Ishikawa (cell line): ENCODE measurements at regions not wholly inside any gene's neighbourhood (a gene's known extent, or its start where the extent isn't known, plus 50 kb on each side); places are given as distances from the start of the nearest gene placed in this dataset.

Source experiments
- CEBPB ChIP-seq: IDR thresholded peaks from 2 replicates; pipeline ENCODE4 v1.6.1; 2012
- CREB1 ChIP-seq: IDR thresholded peaks from 2 replicates; pipeline ENCODE4 v1.6.1; 2012; ENCODE audit warnings: low read depth
- EGR1 ChIP-seq: IDR thresholded peaks from 2 replicates; pipeline ENCODE4 v1.6.1; 2012
- EP300 ChIP-seq: IDR thresholded peaks from 2 replicates; pipeline ENCODE4 v1.6.1; 2012; ENCODE audit warnings: borderline replicate concordance
- FOXM1 ChIP-seq: IDR thresholded peaks from 2 replicates; pipeline ENCODE4 v1.6.1; 2012; ENCODE audit warnings: low read depth, borderline replicate concordance
- NFIC ChIP-seq: IDR thresholded peaks from 2 replicates; pipeline ENCODE4 v1.6.1; 2012
- RAD21 ChIP-seq: IDR thresholded peaks from 2 replicates; pipeline ENCODE4 v1.6.1; 2012; ENCODE audit warnings: low read depth
- TAF1 ChIP-seq: IDR thresholded peaks from 2 replicates; pipeline ENCODE4 v1.6.1; 2012; ENCODE audit warnings: low read depth, mild to moderate bottlenecking
- TCF12 ChIP-seq: IDR thresholded peaks from 2 replicates; pipeline ENCODE4 v1.6.1; 2012; ENCODE audit warnings: low read depth
- TEAD4 ChIP-seq: IDR thresholded peaks from 2 replicates; pipeline ENCODE4 v1.6.1; 2012
- YY1 ChIP-seq: IDR thresholded peaks from 2 replicates; pipeline ENCODE4 v1.6.1; 2012; ENCODE audit warnings: low read depth
- ZBTB7A ChIP-seq: IDR thresholded peaks from 2 replicates; pipeline ENCODE4 v1.6.1; 2012; ENCODE audit warnings: low read depth
- TF ChIP-seq, protein P1 (sequence below): IDR thresholded peaks from 2 replicates; pipeline ENCODE4 v1.6.1; 2012; ENCODE audit warnings: low read depth, mild to moderate bottlenecking
- TF ChIP-seq, protein P2 (sequence below): IDR thresholded peaks from 2 replicates; pipeline ENCODE4 v1.6.1; 2012
- TF ChIP-seq, protein P3 (sequence below): IDR thresholded peaks from 2 replicates; pipeline ENCODE4 v1.6.1; 2012

DNA sequence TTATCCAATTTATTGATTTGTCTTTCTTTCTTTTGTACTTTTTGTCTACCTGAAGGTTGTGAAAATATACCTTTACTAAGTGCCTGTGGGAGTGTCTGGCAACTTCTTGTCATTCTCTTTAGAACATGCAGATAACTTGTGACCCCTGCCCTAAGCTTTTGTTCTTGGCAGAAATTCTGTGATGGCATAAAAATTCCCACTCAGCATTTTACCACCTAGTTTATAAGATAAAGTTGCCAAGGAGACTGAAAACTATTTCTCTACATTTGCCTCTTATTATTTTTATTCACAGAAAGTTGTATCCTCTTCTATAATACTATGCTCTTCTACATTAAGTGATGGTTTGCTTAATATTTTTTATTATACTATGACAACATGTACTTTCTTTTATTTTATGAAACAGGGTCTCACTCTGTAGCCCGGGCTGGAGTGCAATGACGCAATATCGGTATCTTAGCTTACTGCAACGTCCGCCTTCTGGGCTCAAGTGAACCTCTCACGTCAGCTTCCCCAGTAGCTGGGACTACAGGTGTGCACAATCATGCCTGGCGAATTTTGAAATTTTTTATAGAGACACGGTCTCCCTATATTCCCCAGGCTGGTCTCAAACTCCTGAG is 683.5 kb downstream of the ANKRD7 start:
- no peak for TF ChIP-seq FOXM1
- no peak for TF ChIP-seq TAF1
- no peak for TF ChIP-seq TEAD4
- TF ChIP-seq, protein P1, sequence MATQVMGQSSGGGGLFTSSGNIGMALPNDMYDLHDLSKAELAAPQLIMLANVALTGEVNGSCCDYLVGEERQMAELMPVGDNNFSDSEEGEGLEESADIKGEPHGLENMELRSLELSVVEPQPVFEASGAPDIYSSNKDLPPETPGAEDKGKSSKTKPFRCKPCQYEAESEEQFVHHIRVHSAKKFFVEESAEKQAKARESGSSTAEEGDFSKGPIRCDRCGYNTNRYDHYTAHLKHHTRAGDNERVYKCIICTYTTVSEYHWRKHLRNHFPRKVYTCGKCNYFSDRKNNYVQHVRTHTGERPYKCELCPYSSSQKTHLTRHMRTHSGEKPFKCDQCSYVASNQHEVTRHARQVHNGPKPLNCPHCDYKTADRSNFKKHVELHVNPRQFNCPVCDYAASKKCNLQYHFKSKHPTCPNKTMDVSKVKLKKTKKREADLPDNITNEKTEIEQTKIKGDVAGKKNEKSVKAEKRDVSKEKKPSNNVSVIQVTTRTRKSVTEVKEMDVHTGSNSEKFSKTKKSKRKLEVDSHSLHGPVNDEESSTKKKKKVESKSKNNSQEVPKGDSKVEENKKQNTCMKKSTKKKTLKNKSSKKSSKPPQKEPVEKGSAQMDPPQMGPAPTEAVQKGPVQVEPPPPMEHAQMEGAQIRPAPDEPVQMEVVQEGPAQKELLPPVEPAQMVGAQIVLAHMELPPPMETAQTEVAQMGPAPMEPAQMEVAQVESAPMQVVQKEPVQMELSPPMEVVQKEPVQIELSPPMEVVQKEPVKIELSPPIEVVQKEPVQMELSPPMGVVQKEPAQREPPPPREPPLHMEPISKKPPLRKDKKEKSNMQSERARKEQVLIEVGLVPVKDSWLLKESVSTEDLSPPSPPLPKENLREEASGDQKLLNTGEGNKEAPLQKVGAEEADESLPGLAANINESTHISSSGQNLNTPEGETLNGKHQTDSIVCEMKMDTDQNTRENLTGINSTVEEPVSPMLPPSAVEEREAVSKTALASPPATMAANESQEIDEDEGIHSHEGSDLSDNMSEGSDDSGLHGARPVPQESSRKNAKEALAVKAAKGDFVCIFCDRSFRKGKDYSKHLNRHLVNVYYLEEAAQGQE = no peak
- no peak for TF ChIP-seq RAD21
- TF ChIP-seq EGR1 = no peak
- TF ChIP-seq, protein P2, sequence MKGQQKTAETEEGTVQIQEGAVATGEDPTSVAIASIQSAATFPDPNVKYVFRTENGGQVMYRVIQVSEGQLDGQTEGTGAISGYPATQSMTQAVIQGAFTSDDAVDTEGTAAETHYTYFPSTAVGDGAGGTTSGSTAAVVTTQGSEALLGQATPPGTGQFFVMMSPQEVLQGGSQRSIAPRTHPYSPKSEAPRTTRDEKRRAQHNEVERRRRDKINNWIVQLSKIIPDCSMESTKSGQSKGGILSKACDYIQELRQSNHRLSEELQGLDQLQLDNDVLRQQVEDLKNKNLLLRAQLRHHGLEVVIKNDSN = no peak
- no peak for TF ChIP-seq ZBTB7A
- no peak for TF ChIP-seq TCF12
- no peak for TF ChIP-seq YY1
- no peak for TF ChIP-seq CREB1

DNA sequence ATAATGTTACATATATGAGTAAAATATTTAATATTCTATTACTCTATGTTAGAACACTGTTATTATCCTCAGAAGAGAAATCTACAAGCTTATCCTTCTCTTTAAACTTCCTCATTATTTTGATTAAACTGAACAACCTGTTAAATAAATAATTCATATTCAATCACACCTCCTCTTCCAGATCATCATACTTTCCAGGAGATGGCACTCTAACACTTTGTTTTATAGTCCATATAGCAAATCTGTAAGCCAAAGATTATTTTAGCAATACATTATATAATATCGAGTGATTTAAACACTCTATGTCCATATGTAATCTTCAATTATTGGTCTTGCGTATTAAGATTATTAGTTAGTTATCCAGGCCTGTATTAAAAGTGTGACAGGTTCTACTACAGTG is 694.1 kb downstream of the ANKRD7 start:
- TF ChIP-seq RAD21 (peak; percentile 59), FOXM1 (no peak)

DNA sequence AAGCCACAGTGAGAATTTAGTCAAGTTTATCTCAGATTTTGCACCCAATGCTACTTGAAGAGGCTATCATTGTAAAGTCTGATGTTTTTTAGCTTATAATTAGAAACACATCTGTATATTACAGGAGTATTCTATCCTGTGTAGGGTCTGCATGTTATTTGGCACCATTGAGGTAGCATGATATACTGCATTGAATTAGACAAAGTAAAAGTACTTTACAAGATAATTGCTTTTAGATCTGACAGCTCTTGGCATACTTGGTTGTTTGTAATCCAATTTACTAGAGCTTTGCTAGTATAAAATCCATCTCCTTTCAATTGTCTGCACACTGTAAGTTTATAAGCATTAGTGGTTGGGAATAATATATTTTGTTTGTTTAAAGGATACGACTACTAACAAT is 714.3 kb downstream of the ANKRD7 start:
- TF ChIP-seq, protein P2 = no peak
- TF ChIP-seq FOXM1 (no peak), CREB1 (no peak), NFIC (no peak)
- TF ChIP-seq, protein P1 = no peak

DNA sequence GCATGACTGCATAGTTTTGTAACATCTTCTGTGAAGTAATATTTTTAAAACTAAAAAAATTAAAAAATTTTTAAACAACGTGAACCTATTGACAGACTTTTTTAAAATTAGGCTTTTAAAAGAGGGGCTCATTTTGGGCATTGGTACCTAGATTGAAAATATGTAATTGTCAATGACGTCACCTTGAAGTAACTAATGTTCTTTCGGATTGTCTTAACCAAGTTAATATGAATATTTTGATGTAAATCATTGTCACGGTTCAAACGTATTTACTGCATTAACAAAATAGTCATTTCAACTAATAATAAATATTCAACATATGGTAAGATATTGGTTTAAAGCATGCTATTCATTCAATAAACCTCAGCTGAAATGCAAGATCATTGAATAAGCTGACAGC is 719.8 kb downstream of the ANKRD7 start:
- TF ChIP-seq, protein P1 = no peak
- TF ChIP-seq TEAD4 (no peak), ZBTB7A (no peak), NFIC (no peak), EP300 (no peak), YY1 (no peak), CREB1 (no peak), CEBPB (no peak), TAF1 (no peak), FOXM1 (no peak), EGR1 (no peak), TCF12 (no peak), RAD21 (no peak)
- TF ChIP-seq, protein P2 = no peak
- TF ChIP-seq, protein P3, sequence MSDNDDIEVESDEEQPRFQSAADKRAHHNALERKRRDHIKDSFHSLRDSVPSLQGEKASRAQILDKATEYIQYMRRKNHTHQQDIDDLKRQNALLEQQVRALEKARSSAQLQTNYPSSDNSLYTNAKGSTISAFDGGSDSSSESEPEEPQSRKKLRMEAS = no peak
